ENCODE measurements at regions not wholly inside any gene's neighbourhood (a gene's known extent, or its start where the extent isn't known, plus 50 kb on each side); places are given as distances from the start of the nearest gene placed in this dataset.
A peak's percentile ranks its signal among the peaks of the same experiment; 100 is the strongest.

DNA sequence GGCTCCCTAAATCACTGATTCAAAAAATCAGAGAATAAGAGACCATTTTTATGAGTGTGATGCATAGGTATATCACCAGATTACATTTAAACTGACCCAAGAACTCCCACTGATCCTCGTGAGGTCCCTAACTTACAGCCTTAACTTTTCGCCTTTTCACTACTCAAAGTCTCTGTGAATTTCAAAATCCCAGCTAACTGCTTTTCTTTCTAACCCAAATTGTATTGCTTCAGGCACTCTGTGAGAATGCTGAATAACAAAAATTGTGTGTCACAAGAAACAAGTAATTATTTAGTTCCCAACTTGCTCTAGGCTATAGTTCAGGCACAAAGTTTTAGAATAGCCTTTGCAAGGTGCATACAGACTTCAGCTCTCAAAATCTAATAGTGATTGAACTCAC, 368.6 kb downstream of the CHSY3 start:
- Histone ChIP-seq H3K4me3 (ENCODE audit: extremely low read depth in 1 of 4, insufficient read depth in 2 of 4, low read depth in 3 of 4, low read length in 4 of 4) (no peak overlapping the region), H4K5ac (ENCODE audit: insufficient read length, low read depth, low read length) (no peak overlapping the region), H3K27me3 (replicated peaks in 1 of 4; ENCODE audit: control insufficient read depth in 3 of 4, extremely low read depth in 1 of 4, insufficient read depth in 3 of 4, low read length in 3 of 4) (peaks cover 3 to 43% (median 14%) of the 10 kb centered on the region in 4 experiments; a peak in 6 of 7 replicates), H2AFZ (ENCODE audit: low read length) (no peak overlapping the region), H3K9ac (replicated peaks in 1 of 4; ENCODE audit: extremely low read depth in 1 of 4, low read depth in 3 of 4, low read length in 3 of 4) (no peak overlapping the region), H2BK12ac (ENCODE audit: low read depth, low read length) (no peak overlapping the region), H3K9me3 (ENCODE audit: insufficient read depth in 2 of 2, low read depth in 1 of 2, low read length in 1 of 2) (no peaks in the 10 kb centered on the region), H2BK5ac (ENCODE audit: low read depth, low read length) (no peak overlapping the region), H3K79me1 (ENCODE audit: low read depth, low read length) (no peaks in the 10 kb centered on the region), H3K27ac (ENCODE audit: low read depth, low read length) (no peak overlapping the region), H3K56ac (replicated peaks; ENCODE audit: insufficient read length, low read depth, low read length) (no peak overlapping the region), H3K4ac (replicated peaks; ENCODE audit: insufficient read length, low read depth, low read length) (no peak overlapping the region), H2BK120ac (replicated peaks; ENCODE audit: low read depth, low read length) (no peak overlapping the region), H3K4me1 (replicated peaks in 1 of 4; ENCODE audit: control insufficient read depth in 3 of 4, insufficient read depth in 4 of 4, low read length in 3 of 4) (no peaks in the 10 kb centered on the region), H2AK5ac (ENCODE audit: low read depth, low read length) (no peak overlapping the region), H4K20me1 (replicated peaks in 1 of 2; ENCODE audit: control insufficient read depth in 1 of 2, insufficient read depth in 2 of 2, low read length in 2 of 2) (no peaks in the 10 kb centered on the region), H4K91ac (replicated peaks; ENCODE audit: insufficient read length, low read length) (no peak overlapping the region), H2BK20ac (ENCODE audit: low read length) (no peak overlapping the region), H3K4me2 (ENCODE audit: insufficient read depth in 1 of 2, low read depth in 2 of 2, low read length in 2 of 2) (no peak overlapping the region), H3K18ac (ENCODE audit: extremely low read depth, low read length) (no peak overlapping the region), H2BK15ac (ENCODE audit: low read length) (no peak overlapping the region), H3K79me2 (ENCODE audit: control insufficient read depth in 1 of 2, insufficient read depth in 2 of 2, low read length in 2 of 2) (no peaks in the 10 kb centered on the region), H4K8ac (ENCODE audit: extremely low read depth, insufficient read depth, low read length) (no peak overlapping the region), H3K36me3 (ENCODE audit: control insufficient read depth in 2 of 4, insufficient read depth in 4 of 4, low read length in 3 of 4) (no peaks in the 10 kb centered on the region), H3K14ac (ENCODE audit: insufficient read length) (no peak overlapping the region), H3K23ac (ENCODE audit: insufficient read length) (no peak overlapping the region), H3K23me2 (ENCODE audit: low read depth, low read length) (no peaks in the 10 kb centered on the region)
- CTCF ChIA-PET (ENCODE audit: partially characterized antibody), result no interaction called here
- FAIRE-seq (no peak), DNase-seq (ENCODE audit: low read depth in 1 of 2, low spot score in 2 of 2) (peak in 1 of 2 experiments; percentile 13)
- 48% methylated on average over 2 of the region's 2 CpGs; no CpG with 5 or more reads in 1 of the 2 experiments for WGBS, 2 experiments (ENCODE audit: extremely low coverage in 1 of 2, insufficient coverage in 1 of 2, insufficient read length in 1 of 2, insufficient replicate concordance in 2 of 2, low coverage in 1 of 2, low lambda C conversion rate in 2 of 2, missing lambda C conversion rate in 1 of 2)
- POLR2A ChIA-PET (ENCODE audit: partially characterized antibody), result no interaction called here
- TF ChIP-seq POLR2AphosphoS5 (IDR thresholded peaks at IDR 0.05; ENCODE audit: low read depth, low read length) (0 out of 2 replicates have a peak, but pooled peaks have one; percentile 40), PHF8 (conservative IDR thresholded peaks at IDR 0.05; ENCODE audit: low read depth, low read length) (no peak)

Measured in H1 (cell line).